NAMALWA (cell line): ENCODE measurements at regions not wholly inside any gene's neighbourhood (a gene's known extent, or its start where the extent isn't known, plus 50 kb on each side); places are given as distances from the start of the nearest gene placed in this dataset.

Experiments used
- DNase-seq: peaks from one replicate; pipeline ENCODE4 v3.0.0-alpha.2; 2015; ENCODE audit warnings: low spot score

DNA sequence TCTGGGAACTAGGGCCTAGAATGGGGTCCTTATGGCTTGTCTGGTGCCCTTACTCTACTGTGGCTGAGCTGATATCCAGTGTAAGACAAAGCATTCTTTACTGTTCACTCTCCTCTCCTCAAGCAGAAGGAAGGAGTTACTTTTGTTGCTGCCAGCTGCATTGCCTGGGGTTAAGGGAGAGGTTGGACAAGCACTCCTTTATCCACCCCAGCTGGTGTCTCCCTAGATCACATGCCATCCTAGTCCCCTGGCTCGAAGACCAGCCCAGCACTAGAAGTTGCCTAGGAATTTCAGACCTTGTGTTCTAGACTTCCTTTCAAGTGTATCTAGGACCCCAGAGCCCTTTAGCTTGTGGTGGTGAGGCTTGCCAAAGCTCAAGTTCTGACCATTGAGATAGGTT, 1051.5 kb upstream of the C9orf72 start:
- no peak for DNase-seq

DNA sequence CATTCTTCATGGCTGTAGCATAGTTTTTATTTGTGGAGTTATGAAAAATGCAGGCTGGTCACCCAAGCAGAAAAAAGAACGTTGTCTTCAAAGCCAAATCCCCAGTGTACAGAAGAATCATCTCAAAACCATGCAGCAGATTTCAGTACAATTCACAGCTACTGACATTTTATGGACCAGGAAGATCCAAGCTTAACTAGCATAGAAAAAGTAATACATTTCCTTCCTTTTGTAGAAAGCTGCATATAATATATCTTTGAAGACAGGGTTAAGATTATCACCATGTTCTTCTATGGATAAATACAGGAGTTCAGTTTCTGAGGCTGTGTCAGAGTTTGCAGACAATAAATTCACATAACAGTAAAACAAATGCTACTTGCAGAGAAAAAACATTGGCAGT, 1054.8 kb upstream of the C9orf72 start:
- DNase-seq, result no peak

DNA sequence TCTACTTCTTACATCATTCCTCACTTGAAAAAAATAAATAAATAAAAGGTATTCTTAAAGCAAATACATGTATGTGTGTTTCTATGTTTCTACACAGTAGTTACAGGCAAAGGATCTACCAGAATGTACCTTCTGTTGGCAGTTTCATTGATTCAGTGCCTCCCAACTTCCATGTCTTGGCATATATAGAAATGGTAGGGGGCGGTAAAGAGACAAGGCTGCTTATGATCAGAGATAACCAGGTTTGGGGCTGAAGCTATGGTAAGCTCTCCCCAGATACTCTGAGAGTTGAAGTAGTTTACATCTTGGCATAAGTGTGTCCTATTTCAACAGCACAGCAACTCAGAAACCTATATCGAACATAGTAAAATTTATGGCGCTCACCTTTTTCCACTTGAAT, 1075.4 kb upstream of the C9orf72 start:
- peak; percentile 27 for DNase-seq

DNA sequence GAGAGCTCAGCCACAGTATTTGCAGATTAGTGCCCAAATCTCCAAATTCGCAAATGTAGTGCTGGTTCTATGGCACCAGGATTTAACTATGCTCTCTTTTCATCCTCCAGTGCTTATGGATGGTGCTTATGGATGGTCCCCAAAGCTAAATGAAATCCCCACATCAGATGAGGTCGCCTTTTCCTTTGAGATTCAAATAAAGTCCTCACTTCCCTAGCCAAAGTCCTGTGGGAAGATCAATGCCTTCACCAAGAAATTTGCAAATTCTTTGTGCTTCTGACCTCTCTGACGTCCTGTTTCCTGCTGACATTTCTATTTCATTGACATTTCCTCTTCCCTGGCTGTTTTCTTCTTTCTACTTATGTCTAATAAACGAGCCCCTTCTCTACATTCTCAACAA, 1077.0 kb upstream of the C9orf72 start:
- no peak for DNase-seq

GRCh38 chr9:28651050-28651722, 1077.9 kb upstream of the C9orf72 start:
- DNase-seq, result no peak

DNA sequence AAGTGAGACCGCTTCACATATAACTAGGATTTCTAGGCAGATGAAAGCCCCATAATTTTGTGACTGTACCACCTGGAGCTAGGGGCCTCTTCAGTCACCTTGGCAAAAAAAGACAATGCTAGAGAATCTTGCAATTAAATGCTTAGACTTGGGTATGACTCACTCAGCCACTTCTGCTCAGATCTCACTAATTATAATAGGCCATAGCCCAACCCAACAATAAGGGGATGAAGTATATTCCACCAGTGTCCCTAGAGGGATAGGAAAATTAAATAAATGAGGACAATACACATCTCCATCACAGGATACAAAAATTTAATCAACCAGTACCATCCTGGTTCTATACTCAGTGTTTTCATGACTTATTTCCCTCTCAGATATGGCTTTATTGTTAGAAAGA, 1079.9 kb upstream of the C9orf72 start:
- DNase-seq, result no peak

- no peak for DNase-seq
Measured at GRCh38 chr9:28656727-28657126, 1083.4 kb upstream of the C9orf72 start.

DNA sequence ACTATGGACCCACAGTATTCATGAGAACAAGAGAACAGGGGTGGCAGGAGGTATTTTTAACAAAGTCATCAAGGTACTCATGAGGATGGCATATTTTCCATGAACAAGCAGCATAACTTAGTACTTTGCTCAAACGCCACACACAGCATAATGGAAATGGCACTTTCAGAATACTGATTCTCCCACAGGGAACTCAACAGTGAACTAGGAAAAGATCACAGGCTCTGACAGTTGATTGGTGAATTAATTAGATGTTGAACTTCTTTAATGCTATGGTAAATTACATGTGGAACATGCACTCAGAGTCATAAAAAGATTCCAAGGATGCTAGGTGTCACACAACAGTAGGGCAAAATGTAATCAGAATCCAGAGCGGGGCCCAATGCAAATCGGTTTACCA, 1088.6 kb upstream of the C9orf72 start:
- DNase-seq, result no peak

DNA sequence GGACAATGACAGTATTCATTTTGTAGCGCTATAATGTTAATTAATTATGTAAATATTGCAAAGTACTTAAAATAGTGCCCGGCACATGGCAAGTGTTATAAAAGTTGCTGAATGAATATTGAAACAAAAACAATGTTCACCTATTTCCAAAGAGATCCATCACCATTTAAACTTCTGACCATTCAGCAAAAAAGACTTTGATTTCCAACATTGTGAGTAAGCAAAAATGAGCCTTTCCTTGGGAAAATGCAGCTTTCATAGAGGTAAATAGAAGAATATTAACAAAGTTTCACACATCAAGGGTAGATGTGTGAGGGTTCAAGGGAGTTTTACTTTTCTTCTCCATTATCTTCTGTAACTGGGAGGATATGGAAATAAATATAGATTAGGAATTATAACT, 1089.4 kb upstream of the C9orf72 start:
- no peak for DNase-seq

- DNase-seq, result peak; percentile 2
Measured at GRCh38 chr9:28668158-28668557, 1094.9 kb upstream of the C9orf72 start.

GRCh38 chr9:28671000-28671399, 1097.7 kb upstream of the C9orf72 start:
- no peak for DNase-seq

GRCh38 chr9:28678097-28678496, 1104.8 kb upstream of the C9orf72 start:
- DNase-seq, result no peak

DNA sequence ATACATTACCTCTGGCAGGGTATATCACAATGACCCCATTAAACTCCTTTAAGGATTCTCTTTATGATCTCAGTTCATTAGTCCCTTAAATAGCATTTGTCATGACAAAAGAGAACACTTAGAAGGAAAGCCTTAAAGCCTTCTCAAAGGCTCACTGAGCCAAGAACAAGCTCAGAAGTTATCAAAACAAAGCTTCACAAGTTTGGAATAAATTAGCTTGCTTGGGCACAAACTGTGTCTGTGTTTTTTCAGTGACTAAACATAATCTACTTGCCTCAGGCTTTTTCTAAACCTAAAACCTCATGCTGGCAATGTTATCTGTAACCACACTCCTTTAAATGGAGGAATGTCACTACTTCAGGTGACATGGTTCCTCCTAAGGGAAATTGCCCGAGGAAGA, 1114.9 kb upstream of the C9orf72 start:
- no peak for DNase-seq

GRCh38 chr9:28692012-28692411, 1118.7 kb upstream of the C9orf72 start:
- no peak for DNase-seq

GRCh38 chr9:28696960-28697359, 1123.7 kb upstream of the C9orf72 start:
- DNase-seq, result no peak

- DNase-seq, result no peak
Measured at GRCh38 chr9:28699632-28700031, 1126.4 kb upstream of the C9orf72 start.

DNA sequence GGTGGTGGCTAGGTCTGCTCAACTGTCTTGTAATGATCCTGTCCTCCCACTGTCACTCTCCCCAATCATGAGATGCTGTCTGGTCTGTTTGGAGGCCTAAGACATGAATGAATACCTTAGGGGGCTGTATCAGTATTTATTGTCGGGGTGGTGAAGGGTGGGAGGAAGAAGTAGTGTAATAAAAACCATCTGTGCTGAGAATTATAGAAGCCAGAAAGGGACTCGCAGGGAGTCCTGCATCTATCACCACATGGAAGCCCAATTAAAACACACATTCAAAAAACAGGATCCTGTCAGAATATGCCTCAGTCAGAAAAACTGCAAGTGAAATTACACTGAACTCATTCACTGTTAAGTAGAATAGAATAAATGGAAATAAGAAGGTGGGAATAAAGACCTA, 1134.3 kb upstream of the C9orf72 start:
- no peak for DNase-seq

DNA sequence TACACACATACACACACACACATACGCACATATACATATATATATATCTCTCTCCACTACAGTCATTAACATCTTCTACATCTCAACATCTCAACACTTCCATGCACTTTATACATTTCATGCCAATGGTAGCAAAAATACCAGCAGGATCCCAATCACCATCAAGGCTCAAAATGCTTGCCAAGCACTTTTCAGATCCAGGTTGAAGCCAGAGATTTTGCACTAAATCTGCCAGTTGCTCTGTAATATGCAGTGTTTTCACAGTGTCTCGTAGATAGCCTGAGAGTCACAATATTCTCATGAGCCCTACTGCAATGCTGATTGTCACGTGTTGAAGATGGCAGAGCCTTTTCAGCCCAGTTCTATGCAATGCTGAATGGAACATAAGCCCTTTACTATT, 1140.9 kb upstream of the C9orf72 start:
- no peak for DNase-seq

DNA sequence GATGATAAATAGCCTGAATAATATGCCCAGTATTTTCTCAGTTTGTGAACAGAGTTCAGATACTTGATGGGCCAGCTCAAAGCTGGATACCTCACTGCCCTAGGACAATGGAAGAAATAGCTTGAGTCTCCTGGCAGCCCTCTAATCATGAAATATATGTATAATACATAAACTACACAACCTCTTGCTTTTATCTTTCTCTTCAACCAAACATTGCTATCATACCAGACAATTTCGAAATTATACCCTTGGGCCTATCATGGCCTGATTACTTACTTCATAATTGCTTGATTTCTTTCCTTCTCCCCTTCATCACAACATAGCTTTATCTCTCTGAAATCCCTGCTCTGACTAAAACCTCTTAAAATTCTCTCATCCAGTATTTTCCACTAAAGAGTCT, 1144.9 kb upstream of the C9orf72 start:
- no peak for DNase-seq

DNA sequence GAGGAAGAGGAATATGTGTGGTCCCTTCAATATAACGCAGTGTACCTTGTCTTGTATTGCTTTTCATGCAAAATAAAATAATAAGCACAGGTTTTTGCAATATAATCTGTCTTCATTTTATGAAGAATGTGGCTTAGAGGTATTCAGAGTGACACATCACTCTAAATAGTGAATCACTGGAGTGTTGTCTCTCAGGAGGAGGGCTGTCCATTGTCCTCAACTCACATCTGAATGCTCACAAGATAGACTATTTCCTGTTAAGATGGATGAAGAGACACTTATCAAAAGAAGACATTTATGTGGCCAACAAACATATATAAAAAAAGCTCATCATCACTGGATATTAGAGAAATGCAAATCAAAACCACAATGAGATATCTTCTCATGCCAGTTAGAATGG, 1147.5 kb upstream of the C9orf72 start:
- no peak for DNase-seq

GRCh38 chr9:28730111-28730510, 1156.8 kb upstream of the C9orf72 start:
- DNase-seq, result no peak

GRCh38 chr9:28735738-28736342, 1162.6 kb upstream of the C9orf72 start:
- no peak for DNase-seq

DNA sequence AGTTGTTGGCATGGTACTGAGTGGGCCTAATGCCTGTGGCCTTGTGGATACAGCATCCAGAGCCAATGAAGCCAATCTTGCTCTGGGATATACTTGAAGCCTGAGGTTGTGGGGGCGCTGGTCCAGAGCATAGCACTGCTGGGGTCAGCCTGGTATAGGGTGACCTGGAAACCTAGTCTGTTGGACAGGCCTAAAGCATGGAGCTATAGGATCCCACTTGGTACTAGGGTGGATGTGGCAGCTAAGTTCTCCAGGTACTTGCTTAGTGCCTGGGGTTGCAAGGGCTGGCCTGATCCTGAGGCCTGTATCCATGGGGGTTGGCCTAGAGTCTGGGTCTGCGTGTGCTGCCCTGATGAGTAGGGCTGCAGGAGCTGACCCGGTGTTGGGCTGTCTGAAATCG, 1168.2 kb upstream of the C9orf72 start:
- no peak for DNase-seq

GRCh38 chr9:28747351-28747985, 1174.2 kb upstream of the C9orf72 start:
- no peak for DNase-seq
